GM19351 (cell line): ENCODE measurements at regions not wholly inside any gene's neighbourhood (a gene's known extent, or its start where the extent isn't known, plus 50 kb on each side); places are given as distances from the start of the nearest gene placed in this dataset.
"Not testable (repeated sequence)": the region's sequence is repeated elsewhere in the genome, so short reads cannot be mapped to it uniquely, and the experiment has no call there.

Experiments
- ATAC-seq: cut with Tn5 transposase; IDR thresholded peaks from one replicate; pipeline ENCODE4 v1.9.1; 2021; ENCODE audit warnings: mild to moderate bottlenecking, moderate library complexity; ENCODE audit not compliant: unreplicated experiment

DNA sequence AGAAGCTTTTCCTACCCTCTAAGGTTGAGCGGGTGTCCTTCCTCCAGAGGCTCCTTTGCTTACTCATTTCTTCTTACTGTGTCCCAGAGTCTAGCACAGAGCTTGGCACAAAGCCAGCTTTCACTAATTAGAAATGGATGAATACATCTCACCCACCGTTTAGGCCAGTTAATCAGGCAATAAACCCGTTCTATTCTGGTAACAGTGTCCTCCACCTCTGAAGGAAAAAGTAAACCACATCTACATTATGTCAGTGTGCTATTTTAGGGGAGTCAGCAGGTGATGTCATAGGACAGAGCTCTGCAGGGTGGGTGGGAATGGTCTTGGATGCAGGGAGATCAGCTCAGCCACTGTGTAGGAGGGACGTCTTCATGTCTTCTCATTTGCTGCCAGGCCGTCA is 109.2 kb downstream of the OSTF1 start:
- ATAC-seq: no peak

DNA sequence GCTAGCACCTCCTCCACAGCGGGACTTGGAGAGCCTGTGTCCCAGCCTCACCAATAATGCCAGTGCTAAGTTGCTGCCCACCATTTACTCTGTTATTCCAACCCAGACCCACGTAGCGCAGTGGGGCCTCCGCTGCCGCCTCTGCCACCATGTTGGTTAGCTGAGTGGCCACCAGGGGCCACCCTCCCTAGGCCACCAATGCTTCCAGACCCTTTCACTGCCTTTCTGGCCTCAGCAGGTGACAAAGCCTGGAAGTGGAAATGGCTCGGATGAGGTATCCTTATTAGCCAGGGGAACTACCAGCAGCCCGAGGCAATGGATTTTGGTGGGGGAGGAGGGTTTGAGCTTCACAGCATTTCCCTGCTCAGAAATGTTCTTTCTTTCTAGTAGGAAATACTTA is 110.1 kb downstream of the OSTF1 start:
- no peak for ATAC-seq

DNA sequence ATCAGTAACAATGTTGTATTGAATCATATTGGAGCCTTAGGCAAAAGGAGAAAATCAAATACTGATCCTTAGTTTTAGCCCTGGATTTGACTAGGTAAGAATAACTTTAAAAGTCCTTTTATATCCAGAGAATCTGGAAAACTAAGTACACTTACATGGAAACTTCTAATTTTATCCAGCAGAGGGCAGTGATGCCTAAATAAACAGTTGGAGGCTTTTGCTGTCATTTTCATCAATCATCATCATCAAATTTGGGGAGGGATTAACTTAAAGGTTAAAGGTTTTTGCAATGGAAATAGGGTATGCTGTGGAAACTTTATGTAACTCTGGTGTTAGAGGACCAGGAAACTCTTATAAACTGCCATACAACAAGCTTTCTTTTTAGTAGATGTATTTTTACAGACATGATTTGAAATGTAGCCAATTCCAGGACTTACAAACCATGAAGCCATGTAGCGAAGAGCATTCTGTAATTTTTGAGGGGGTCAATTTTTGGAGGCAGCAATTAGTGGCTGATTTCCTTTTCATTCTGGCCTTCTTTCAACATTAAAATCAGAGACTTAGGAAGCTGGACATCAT is 112.7 kb downstream of the OSTF1 start:
- peak; percentile 57 for ATAC-seq

DNA sequence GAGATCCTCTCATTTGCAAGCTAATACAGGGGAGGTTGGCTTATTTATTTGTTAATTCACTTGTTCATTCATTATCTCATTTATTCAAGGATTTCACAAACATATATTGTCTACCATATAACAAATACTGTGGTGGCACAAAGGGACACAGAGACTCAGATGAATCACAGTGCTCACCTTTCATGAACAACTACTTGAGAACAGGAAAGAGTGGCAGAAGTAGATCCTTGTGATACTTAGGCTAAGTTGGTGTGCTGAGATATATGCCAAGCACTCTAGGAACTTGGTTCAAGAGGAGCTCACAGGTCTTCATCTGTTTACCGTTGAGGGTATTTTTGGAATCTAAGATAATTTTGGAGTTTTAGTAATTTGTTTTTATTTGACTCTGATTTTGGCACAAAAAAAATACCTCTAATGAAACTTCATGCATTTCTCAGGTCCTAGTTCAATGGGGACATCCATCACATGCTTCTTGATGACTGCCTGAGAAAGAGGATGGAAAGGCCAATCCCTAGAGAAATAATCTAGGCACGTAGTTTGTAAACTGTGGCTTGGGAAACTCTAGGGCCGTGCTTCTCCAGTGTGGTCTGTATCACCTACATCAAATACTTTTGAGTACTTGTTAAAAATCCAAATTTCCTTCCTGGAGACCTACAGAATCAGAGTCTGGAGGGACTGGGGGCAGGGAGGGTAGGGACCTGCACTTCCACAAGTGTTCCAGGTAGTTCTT is 113.3 kb downstream of the OSTF1 start:
- ATAC-seq: no peak

DNA sequence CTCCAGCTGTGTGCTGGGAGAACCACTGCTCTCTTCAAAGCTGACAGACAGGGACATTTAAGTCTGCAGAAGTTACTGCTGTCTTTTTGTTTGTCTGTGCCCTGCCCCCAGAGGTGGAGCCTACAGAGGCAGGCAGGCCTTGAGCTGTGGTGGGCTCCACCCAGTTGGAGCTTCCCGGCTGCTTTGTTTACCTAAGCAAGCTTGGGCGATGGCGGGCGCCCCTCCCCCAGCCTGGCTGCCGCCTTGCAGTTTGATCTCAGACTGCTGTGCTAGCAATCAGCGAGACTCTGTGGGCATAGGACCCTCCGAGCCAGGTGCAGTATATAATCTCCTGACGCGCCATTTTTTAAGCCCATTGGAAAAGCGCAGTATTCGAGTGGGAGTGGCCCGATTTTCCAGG is 119.7 kb downstream of the OSTF1 start:
- not testable (repeated sequence) for ATAC-seq

DNA sequence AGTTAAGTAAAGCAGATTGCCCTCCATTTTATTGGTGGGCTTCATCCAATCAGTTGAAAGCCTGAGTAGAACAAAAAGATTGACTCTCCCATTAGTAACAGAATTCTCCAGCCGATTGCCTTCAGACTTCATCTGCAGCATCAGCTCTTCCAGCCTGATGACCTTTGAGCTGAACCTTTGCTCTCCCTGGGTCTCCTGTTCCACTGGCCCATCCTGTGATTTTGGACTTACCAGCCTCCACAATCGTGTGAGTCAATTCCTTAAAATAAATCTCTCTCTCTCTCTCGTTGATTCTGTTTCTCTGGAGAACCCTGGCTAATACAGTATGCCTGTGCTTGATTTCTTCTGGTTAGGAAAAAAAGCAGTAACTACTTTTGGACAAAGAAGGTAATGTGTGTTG is 121.9 kb downstream of the OSTF1 start:
- ATAC-seq: no peak

DNA sequence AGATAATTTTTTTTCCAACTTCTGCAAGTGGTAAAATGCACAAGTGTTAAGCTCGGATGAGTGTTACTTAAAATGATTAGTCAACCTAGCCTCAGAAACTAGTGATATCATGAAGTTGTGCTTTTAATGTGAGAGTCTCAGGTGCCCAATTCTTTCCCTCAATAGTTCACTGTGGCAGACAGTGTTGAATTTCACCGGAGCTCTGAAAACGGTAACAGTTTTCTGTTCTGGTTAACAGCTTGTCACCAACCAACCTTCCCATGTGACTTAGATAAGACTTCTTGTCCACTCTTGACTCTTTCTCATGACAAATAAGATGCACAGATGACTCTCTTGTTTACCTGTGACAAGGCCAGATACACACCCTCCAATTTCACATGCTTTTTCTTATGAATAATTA is 125.5 kb downstream of the OSTF1 start:
- ATAC-seq: no peak

DNA sequence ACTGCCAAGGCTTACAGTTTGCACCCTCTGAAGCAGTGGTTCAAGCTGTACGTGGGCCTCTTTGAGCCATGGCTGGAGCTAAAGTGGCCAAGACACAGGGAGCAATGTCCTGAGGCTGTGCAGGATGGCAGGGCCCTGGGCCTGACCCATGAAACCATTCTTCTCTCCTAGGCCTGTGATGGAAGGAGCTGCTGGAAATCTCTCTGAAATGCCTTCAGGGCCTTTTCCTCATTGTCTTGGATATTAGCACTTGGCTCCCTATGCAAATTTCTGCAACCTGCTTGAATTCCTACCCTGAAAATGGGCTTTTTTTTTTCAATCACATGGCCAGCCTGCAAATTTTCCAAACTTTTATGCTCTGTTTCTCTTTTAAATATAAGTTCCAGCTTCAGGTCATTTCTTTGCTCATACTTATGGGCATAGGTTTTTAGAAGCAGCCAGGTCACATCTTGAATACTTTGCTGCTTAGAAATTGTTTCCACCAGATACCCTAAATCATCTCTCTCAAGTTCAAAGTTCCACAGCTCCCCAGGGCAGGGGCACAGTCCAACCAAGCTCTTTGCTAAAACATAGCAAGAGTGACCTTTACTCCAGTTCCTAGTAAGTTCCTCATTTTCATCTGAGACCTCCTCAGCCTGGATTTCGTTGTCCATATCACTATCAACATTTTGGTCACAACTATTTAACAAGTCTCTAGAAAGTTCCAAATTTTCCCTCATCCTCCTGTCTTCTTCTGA is 138.3 kb downstream of the OSTF1 start:
- no peak for ATAC-seq

DNA sequence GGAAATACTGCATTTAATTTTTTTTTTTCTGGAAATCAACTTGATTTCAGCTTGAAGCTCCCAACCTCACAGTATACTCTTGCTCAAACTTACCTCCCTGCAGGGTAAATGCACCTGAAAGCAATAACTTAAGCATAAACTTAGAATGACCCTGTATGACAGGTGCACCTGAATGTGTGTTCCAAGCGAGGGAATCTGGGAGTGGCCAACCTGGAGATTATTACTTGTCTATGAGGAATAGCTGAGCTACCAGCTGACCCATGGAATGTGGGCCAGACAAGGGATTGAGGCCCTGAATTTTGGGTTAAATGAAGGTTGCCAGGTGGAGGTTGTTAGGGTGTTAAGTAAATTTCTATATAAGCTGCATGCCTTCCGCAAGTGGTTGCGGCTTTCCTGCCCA is 140.6 kb downstream of the OSTF1 start:
- no peak for ATAC-seq

DNA sequence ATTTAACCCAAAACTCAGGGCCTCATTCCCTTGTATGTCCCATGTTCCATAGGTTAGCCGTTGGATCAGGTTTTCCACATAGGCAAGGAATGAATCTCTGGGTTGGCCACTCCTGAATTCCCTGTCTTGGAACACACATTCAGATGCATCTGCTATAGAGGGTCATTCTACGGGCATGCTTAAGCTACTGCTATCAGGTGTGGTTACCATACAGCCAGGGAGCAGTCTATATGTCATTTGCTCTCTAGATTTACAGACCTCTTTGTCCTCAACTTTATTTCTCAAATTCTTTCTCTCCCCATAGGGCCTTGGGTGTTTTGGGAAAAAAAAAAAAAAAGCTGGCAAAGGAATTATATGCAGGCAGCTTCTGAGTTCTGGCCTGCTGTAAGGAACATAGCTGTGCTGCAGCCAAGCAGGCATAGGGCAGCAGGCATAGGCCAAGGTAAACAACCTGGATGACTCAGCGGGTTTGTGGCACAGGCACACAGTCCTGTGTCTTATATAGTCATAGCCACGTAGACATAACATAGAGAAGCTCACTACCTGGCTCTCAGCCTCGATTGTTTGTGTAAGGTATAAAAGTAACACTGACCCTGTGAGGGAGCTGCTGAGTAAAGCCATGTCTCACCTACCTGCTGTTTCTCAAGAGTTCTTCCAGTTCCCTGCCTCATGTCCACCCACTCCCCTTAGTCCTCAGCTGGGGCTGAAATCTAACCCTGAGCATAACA is 141.5 kb downstream of the OSTF1 start:
- ATAC-seq: no peak

DNA sequence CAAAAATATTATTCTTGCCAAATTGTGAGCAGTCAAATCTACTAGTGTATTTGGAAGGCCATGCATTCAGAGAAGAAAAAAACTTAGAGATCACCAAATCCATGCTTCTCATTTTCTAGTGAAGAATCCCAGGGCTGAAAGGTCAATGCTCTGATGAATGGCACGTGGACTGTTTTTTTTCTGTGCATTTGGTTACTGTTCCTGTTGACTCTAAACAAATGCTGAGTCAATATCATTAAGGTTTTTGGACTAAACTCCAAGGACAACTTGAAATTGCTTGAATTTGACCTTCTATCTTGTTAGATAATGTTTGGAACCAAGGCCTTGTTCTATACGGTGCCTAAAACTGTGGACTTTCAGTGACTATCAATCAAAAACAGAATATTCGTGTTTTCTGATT is 142.2 kb downstream of the OSTF1 start:
- ATAC-seq: no peak

DNA sequence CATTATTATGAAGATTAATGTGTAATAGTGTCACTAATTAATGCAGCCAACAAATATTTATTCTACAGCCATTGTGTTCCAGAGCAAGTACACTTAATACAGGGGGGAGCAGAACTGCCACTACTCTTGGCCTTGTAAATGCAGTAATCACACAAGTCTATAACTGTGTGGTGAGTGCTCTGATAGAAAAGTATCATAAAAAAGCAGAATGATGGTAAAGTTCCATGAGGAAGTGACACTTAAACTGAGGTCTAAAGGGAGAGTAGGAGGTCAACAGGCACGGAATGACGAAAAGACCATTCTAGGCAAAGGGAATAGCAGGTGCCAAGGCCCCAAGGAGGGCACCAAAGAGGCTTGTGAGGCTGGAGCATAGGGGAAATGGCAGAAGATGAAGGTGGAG is 142.9 kb downstream of the OSTF1 start:
- no peak for ATAC-seq

DNA sequence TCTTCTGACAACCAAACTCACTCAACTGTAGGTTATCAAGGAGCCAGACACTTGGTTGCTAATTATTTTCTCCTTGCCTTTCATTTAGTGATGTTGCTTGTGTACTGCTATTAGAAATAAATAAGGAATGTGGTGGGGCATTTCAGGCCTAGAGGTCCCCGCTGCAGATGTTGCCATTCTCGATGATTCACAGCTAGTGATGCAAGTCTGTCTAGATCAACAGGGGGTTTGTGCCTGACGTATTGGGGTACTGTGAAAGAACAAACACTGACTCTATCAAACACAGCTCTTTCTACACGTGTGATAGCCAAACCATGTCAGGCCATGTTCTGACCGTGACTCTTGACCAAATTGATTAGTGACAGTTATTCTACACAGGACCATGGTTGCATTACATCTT is 144.7 kb downstream of the OSTF1 start:
- no peak for ATAC-seq

DNA sequence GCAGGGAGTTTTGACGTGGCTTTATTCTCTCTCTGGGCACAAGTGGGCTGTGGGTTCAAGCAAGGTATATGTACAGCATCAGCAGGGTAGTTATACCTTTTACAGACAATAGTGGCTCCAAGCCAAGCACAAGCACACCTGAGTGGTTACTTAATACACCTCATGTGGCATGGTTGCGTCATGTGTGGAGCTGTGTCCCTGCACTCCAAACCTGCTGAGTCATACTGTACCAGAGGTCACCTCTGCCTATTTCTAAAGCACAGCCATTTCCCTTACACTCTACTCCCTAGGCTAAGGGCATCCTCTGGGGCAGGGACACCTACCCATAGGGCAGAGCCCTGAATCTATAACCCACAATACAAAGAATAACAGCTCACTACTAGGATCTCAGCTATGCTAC is 147.3 kb downstream of the OSTF1 start:
- no peak for ATAC-seq

DNA sequence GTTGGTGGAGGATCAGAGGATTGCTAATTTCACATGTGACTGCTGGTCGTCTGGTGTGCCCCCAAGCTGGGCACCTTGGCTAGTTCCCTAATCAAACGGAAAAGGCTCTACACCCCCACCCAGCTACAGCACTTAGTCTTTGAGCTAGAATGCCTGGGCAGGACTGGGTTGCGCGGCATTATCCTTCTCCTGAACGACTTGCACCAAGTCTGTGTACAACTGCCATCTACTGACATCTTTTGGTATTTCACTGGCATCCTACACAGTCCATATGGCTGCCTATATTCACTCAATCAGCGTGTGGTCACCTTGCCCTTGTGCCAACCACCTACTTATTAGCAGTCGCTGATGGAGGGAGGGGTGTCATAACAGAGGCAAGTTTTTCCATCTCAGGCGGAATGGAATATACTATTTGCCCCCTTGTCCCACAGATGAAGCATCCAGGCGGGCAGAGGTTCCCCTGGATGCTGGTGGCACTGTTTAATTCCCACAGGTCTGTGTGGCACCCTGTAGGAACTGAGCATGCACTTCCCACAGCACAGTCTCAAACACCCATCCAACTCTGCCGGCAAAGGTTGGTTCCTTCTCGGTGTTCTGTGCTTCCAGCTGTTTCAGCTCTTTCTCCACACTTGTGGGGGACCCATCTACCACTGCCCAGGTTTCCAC is 150.1 kb downstream of the OSTF1 start:
- peak; percentile 92 for ATAC-seq

DNA sequence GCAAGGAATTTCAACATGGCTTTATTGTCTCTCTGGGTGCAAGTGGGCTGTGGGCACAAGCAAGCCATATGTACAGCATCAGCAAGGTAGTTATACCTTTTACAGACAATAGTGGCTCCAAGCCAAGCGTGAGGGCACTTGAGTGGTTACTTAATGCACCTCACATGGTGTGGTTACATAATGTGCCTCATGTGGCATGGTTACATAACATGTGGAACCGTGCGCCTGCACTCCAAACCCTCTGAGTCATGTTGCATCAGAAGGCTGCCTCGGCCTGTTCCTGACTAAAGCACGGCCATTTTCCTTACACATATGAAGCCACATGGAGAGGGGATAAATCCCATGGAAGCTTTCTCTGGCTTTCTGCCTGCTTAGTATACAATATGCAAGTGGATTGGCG is 150.9 kb downstream of the OSTF1 start:
- no peak for ATAC-seq

DNA sequence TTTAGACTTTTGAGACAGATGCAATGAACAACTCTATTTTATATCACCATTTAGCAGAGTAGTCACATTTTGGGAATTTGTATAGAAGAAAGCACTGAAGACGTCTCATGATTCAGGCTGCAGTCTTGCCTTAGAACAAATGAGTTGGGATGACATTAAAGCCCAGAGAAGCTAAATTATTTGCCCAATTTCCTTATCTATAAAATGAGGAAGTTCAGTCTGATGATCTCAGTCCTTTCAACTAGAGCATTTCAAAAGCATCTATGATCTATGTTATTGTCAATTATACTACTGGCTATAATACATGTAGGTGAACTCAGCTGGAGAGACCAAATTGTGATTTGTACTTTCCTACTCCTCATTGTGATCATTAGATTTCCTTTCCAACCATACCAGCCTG is 154.1 kb downstream of the OSTF1 start:
- no peak for ATAC-seq

DNA sequence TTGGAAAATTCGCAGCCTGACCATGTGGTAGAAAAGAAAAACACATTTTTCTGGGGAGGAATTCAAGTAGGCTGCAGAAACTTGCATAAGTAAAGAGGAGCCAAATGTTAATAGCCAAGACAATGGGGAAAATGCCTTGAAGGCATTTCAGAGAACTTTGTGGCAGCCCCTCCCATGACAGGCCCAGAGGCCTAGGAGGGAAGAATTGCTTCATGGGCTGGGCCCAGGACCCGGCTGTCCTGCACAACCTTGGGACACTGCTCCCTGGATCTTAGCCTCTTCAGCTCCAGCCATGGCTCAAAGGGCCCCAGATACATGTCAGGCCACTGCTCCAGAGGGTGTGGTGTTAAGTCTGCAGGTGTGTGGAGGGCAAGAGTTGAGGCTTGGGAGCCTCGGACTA is 158.6 kb downstream of the OSTF1 start:
- no peak for ATAC-seq

DNA sequence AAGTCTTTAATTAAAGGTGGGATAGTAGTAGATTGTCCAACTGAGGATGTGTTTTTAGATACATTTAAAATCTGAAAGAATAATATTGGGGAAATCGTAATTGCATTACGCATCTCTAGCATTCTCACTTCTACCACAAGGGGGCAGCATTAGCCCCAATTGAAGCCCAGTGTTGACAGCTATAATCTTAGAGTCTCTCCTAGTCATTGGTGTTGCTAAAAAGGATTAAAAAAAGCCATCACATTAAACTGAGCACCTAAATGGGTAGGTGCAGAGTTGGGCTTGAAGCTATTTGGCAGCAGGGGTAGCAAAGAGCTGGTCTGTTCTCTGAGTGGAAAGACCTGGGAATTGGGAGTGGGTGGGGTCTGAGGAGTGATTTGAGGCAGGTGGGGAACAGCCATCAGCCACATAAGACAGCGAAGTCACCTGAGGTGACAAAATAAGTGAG is 177.2 kb downstream of the OSTF1 start:
- ATAC-seq: peak; percentile 86

DNA sequence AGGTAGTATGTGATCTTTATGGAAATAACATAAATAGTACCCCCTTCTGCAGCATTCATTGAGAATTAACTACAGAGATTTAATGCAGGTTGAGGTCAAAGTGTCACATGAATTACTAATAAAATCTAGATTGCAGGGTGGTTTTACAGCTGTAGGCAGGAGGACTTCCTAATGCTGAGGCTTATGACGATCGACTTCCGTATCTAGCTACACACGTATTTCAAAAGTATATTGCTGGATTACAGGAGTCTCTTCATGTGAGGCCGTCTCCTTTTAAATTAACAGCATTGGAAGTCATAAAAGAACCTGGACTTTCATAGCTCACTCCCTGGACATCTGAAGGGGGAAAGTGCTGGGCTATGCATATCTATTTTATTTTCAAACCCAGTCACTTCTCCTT is 180.9 kb downstream of the OSTF1 start:
- ATAC-seq: no peak

DNA sequence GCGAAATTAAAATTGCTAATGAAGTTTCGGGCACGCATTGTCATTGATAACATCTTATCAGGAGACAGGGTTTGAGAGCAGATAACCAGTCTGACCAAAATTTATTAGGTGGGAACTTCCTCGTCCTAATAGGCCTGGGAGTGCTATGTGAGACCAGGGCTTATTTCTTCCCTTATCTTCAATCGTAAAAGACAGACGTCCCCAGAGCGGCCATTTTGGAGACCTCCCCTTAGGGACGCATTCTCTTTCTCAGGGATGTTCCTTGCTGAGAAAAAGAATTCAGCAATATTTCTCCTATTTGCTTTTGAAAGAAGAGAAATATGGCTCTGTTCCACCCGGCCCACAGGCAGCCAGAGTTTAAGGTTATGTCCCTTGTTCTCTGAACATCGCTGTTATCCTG is 184.7 kb downstream of the OSTF1 start:
- not testable (repeated sequence) for ATAC-seq
